MM.1S (cell line): ENCODE measurements at regions not wholly inside any gene's neighbourhood (a gene's known extent, or its start where the extent isn't known, plus 50 kb on each side); places are given as distances from the start of the nearest gene placed in this dataset.

Experiments
- DNase-seq: peaks from one replicate; pipeline ENCODE4 v3.0.0-alpha.2; 2015
- H2AFZ ChIP-seq: fragments of 300-600 bp; sonication (generic); 2 replicates; pipeline ENCODE4 v1.6.0; 2016; ENCODE audit warnings: antibody characterized with exemption, low read length
- H3F3A ChIP-seq: fragments of 300-600 bp; sonication (generic); 2 replicates; pipeline ENCODE4 v1.6.1; 2016; ENCODE audit warnings: mild to moderate bottlenecking, antibody characterized with exemption, low read length, moderate library complexity, mixed read lengths; ENCODE audit not compliant: insufficient read depth
- H3K27ac ChIP-seq: fragments of 300-600 bp; sonication (generic); 2 replicates; pipeline ENCODE4 v1.5.1; 2016; ENCODE audit warnings: mild to moderate bottlenecking, low read length
- H3K27me3 ChIP-seq: fragments of 300-600 bp; sonication (generic); replicated peaks from 2 replicates; pipeline ENCODE4 v1.6.0; 2016; ENCODE audit warnings: low read length; ENCODE audit not compliant: insufficient read depth
- H3K36me3 ChIP-seq: fragments of 300-600 bp; sonication (generic); replicated peaks from 2 replicates; pipeline ENCODE4 v1.6.1; 2016; ENCODE audit warnings: mild to moderate bottlenecking, low read length, mixed read lengths; ENCODE audit not compliant: insufficient read depth
- H3K4me1 ChIP-seq: fragments of 300-600 bp; sonication (generic); 2 replicates; pipeline ENCODE4 v1.6.1; 2016; ENCODE audit warnings: low read length, mixed read lengths
- H3K4me2 ChIP-seq: fragments of 300-600 bp; sonication (generic); 2 replicates; pipeline ENCODE4 v1.6.0; 2016; ENCODE audit warnings: low read depth, low read length
- H3K4me3 ChIP-seq: fragments of 300-600 bp; sonication (generic); 2 replicates; pipeline ENCODE4 v1.5.1; 2016; ENCODE audit warnings: low read length, mixed read lengths
- H3K79me2 ChIP-seq: fragments of 300-600 bp; sonication (generic); 2 replicates; pipeline ENCODE4 v1.6.1; 2016; ENCODE audit warnings: mixed run types, low read length, mixed read lengths
- H3K9ac ChIP-seq: fragments of 300-600 bp; sonication (generic); 2 replicates; pipeline ENCODE4 v1.6.1; 2016; ENCODE audit warnings: low read length, mixed read lengths
- H3K9me2 ChIP-seq: fragments of 300-600 bp; sonication (generic); replicated peaks from 2 replicates; pipeline ENCODE4 v1.6.1; 2016; ENCODE audit warnings: mild to moderate bottlenecking, low read length, mixed read lengths; ENCODE audit not compliant: insufficient read depth
- H3K9me3 ChIP-seq: fragments of 300-600 bp; sonication (generic); replicated peaks from 2 replicates; pipeline ENCODE4 v1.6.1; 2016; ENCODE audit warnings: mild to moderate bottlenecking, low read length, mixed read lengths; ENCODE audit not compliant: insufficient read depth
- H4K20me1 ChIP-seq: fragments of 300-600 bp; sonication (generic); 2 replicates; pipeline ENCODE4 v1.6.1; 2016; ENCODE audit warnings: mild to moderate bottlenecking, low read length, moderate library complexity, mixed read lengths; ENCODE audit not compliant: insufficient read depth
- CTCF ChIP-seq: fragments of 300-600 bp; sonication (generic); IDR thresholded peaks from 2 replicates; pipeline ENCODE4 v1.5.1; 2016; ENCODE audit warnings: antibody characterized with exemption, low read length, mixed read lengths
- EZH2 ChIP-seq: fragments of 300-600 bp; sonication (generic); optimal IDR thresholded peaks from 2 replicates; pipeline ENCODE3; 2017; ENCODE audit warnings: low read depth, mild to moderate bottlenecking, antibody characterized with exemption, low read length, mixed read lengths
- EZH2phosphoT487 ChIP-seq: fragments of 300-600 bp; sonication (generic); IDR thresholded peaks from 2 replicates; pipeline ENCODE4 v1.6.1; 2018; ENCODE audit warnings: antibody characterized with exemption, low read length

DNA sequence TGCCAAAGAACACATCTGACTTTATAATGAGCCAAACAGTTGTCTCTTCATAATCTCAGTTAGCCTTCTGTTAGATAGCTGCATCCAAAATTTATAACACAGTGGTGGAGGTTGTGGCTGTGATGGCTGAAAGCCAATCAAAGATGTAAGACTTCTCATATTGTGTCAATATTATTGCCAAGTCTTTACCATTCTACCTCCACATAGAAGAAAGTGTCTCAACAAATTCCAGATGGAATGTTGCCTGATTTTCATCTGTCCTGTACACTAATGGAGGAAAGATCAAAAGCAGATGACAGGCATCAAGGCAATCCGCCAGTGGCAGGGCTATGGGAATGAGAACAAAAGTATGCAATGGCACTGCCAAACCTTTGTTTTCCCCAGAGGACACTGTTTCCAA lies 813.1 kb upstream of the NOVA1 start:
- Histone ChIP-seq H3K9me3 (no peaks in the 10 kb centered on the region), H3K79me2 (no peaks in the 10 kb centered on the region), H3F3A (no peaks in the 10 kb centered on the region), H2AFZ (no peak overlapping the region), H4K20me1 (no peaks in the 10 kb centered on the region), H3K27ac (no peak overlapping the region), H3K4me3 (no peak overlapping the region), H3K9ac (no peak overlapping the region), H3K4me2 (no peak overlapping the region), H3K36me3 (no peaks in the 10 kb centered on the region), H3K9me2 (no peaks in the 10 kb centered on the region), H3K4me1 (no peaks in the 10 kb centered on the region), H3K27me3 (no peaks in the 10 kb centered on the region)
- no peak for TF ChIP-seq CTCF
- TF ChIP-seq EZH2phosphoT487, result no peak
- no peak for TF ChIP-seq EZH2
- DNase-seq, result no peak

DNA sequence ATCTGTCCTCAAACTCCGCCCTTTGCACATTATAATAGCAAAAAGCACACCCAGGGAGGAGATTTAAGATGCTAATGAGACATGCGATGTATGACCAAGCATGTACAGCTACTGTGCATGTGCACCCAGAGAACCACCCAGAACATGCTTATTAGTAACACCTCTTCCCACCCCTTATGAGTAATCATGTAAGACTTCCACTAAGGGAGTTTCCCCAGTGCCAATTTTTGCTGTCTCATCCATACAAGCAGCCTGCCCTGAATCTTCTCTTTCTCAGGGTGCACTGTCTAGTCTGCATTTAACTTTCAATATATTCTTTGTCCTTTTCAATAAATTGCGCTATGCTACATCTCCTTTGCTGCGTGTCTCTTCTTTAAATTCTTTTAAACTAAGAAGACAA lies 830.0 kb upstream of the NOVA1 start:
- DNase-seq, result no peak
- H2AFZ ChIP-seq, result no peak overlapping the region
- H4K20me1 ChIP-seq, result no peaks in the 10 kb centered on the region
- H3K4me1 ChIP-seq, result no peaks in the 10 kb centered on the region
- H3F3A ChIP-seq, result no peaks in the 10 kb centered on the region
- no peak overlapping the region for H3K27ac ChIP-seq
- H3K9me2 ChIP-seq, result no peaks in the 10 kb centered on the region
- no peak overlapping the region for H3K9ac ChIP-seq
- no peaks in the 10 kb centered on the region for H3K79me2 ChIP-seq
- H3K4me2 ChIP-seq, result no peak overlapping the region
- no peak overlapping the region for H3K4me3 ChIP-seq
- TF ChIP-seq CTCF (no peak), EZH2phosphoT487 (no peak), EZH2 (no peak)
- no peaks in the 10 kb centered on the region for H3K9me3 ChIP-seq
- no peaks in the 10 kb centered on the region for H3K36me3 ChIP-seq
- no peaks in the 10 kb centered on the region for H3K27me3 ChIP-seq

- Histone ChIP-seq H3K4me3 (no peak overlapping the region), H3K9ac (no peak overlapping the region), H3K4me1 (no peaks in the 10 kb centered on the region), H3K79me2 (no peaks in the 10 kb centered on the region), H2AFZ (no peak overlapping the region), H3K9me3 (no peaks in the 10 kb centered on the region), H3K9me2 (no peaks in the 10 kb centered on the region), H3K4me2 (no peak overlapping the region), H3K27me3 (no peaks in the 10 kb centered on the region), H3K27ac (no peak overlapping the region), H3K36me3 (no peaks in the 10 kb centered on the region), H3F3A (no peaks in the 10 kb centered on the region), H4K20me1 (no peaks in the 10 kb centered on the region)
- DNase-seq, result no peak
- TF ChIP-seq CTCF (no peak), EZH2 (no peak), EZH2phosphoT487 (no peak)
Measured at GRCh38 chr14:27435923-27436670, 838.3 kb upstream of the NOVA1 start.
